Smooth muscle cell (in vitro differentiated cells): ENCODE measurements at regions not wholly inside any gene's neighbourhood (a gene's known extent, or its start where the extent isn't known, plus 50 kb on each side); places are given as distances from the start of the nearest gene placed in this dataset.
A peak's percentile ranks its signal among the peaks of the same experiment; 100 is the strongest.

Experiments used
- DNase-seq: peaks from one replicate; lab custom pipeline; 2025; ENCODE audit not compliant: unreplicated experiment; lab: John Stamatoyannopoulos, UW
- H2AFZ ChIP-seq: fragments of 200-600 bp; sonication (generic); 2 replicates; pipeline ENCODE4 v1.6.0; 2016; ENCODE audit warnings: antibody characterized with exemption, low read depth, mild to moderate bottlenecking
- H3F3A ChIP-seq: fragments of 200-600 bp; sonication (generic); 2 replicates; pipeline ENCODE4 v1.6.0; 2017; ENCODE audit warnings: antibody characterized with exemption, low read depth
- H3K27ac ChIP-seq: fragments of 200-600 bp; sonication (generic); 2 replicates; pipeline ENCODE4 v1.5.1; 2016; ENCODE audit warnings: low read depth, mild to moderate bottlenecking
- H3K27me3 ChIP-seq: fragments of 200-600 bp; sonication (generic); 2 replicates; pipeline ENCODE4 v1.6.1; 2016; ENCODE audit warnings: low read depth, mild to moderate bottlenecking
- H3K36me3 ChIP-seq: fragments of 200-600 bp; sonication (generic); 2 replicates; pipeline ENCODE4 v1.5.1; 2016; ENCODE audit warnings: low read depth
- H3K4me1 ChIP-seq: fragments of 200-600 bp; sonication (generic); 2 replicates; pipeline ENCODE4 v1.5.1; 2016; ENCODE audit warnings: low read depth
- H3K4me2 ChIP-seq: fragments of 200-600 bp; sonication (generic); 2 replicates; pipeline ENCODE4 v1.6.0; 2016; ENCODE audit warnings: mild to moderate bottlenecking
- H3K4me3 ChIP-seq: fragments of 200-600 bp; sonication (generic); 2 replicates; pipeline ENCODE4 v1.5.1; 2016; ENCODE audit warnings: mild to moderate bottlenecking
- H3K79me2 ChIP-seq: fragments of 200-600 bp; sonication (generic); 2 replicates; pipeline ENCODE4 v1.6.0; 2016; ENCODE audit warnings: low read depth, mild to moderate bottlenecking
- H3K9ac ChIP-seq: fragments of 200-600 bp; sonication (generic); 2 replicates; pipeline ENCODE4 v1.6.0; 2016; ENCODE audit warnings: low read depth
- H3K9me3 ChIP-seq: fragments of 200-600 bp; sonication (generic); replicated peaks from 2 replicates; pipeline ENCODE4 v1.5.1; 2016; ENCODE audit warnings: low read depth
- H4K20me1 ChIP-seq: fragments of 200-600 bp; sonication (generic); 2 replicates; pipeline ENCODE4 v1.6.0; 2016; ENCODE audit warnings: low read depth
- WGBS: methylation state at CpG from one replicate; pipeline ENCODE4 v1.1.7; 2016; ENCODE audit warnings: low lambda C conversion rate; 5-methylcytosine and 5-hydroxymethylcytosine counted together
- TF ChIP-seq, protein P1 (sequence below): fragments of 200-600 bp; sonication (generic); IDR thresholded peaks from 2 replicates; pipeline ENCODE4 v1.5.1; 2017; ENCODE audit warnings: borderline replicate concordance, mild to moderate bottlenecking, antibody characterized with exemption; ENCODE audit not compliant: insufficient read depth, poor library complexity, severe bottlenecking

DNA sequence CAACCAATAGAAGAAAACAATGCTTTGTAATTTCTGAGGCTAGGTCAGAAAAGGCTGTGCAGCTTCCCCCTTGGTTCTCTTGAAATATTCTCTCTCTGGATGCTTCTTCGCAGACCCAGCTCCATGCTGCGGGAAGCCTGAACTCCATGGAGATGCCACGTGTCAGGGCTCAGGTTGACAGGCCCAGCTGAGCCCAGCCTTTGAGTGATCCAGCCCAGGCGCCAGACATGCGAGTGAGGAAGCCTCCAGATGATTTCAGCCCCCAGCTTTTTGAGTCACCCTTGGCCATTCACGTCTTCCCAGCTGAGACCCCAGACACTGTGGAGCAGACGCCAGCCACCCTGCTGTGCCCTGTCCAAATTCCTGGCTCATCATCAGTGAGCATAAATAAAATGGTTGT lies 378.4 kb upstream of the NRP1 start:
- Histone ChIP-seq H3K27me3 (no peaks in the 10 kb centered on the region), H3K27ac (no peak overlapping the region), H3F3A (no peaks in the 10 kb centered on the region), H3K79me2 (no peaks in the 10 kb centered on the region), H3K4me3 (no peak overlapping the region), H3K4me1 (no peaks in the 10 kb centered on the region), H3K9me3 (no peaks in the 10 kb centered on the region), H2AFZ (peak overlapping the region; percentile 32), H3K9ac (no peak overlapping the region), H3K4me2 (no peak overlapping the region), H4K20me1 (no peaks in the 10 kb centered on the region), H3K36me3 (no peaks in the 10 kb centered on the region)
- 48% methylated on average over 7 of the region's 7 CpGs for WGBS
- TF ChIP-seq, protein P1, sequence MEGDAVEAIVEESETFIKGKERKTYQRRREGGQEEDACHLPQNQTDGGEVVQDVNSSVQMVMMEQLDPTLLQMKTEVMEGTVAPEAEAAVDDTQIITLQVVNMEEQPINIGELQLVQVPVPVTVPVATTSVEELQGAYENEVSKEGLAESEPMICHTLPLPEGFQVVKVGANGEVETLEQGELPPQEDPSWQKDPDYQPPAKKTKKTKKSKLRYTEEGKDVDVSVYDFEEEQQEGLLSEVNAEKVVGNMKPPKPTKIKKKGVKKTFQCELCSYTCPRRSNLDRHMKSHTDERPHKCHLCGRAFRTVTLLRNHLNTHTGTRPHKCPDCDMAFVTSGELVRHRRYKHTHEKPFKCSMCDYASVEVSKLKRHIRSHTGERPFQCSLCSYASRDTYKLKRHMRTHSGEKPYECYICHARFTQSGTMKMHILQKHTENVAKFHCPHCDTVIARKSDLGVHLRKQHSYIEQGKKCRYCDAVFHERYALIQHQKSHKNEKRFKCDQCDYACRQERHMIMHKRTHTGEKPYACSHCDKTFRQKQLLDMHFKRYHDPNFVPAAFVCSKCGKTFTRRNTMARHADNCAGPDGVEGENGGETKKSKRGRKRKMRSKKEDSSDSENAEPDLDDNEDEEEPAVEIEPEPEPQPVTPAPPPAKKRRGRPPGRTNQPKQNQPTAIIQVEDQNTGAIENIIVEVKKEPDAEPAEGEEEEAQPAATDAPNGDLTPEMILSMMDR: no peak
- DNase-seq: no peak

DNA sequence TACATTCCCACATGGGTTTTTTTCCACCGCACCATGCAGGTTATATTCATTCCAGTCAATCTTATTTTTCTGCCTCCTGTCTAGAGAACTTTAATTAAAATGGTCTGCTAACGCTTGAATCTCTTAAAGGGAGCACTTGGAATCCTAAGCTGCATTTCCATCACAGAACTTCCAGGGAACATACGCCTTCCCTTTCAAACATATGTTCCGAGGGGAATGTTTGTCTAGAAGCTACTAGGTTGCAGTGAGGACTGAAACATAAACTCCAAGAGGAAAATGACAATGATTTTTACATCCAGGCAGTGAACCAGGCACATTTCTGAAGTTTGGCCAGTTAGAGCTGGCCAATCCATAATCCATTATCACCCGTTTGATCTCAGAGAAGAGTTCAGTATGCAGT lies 375.5 kb upstream of the NRP1 start:
- 88% methylated on average over 5 of the region's 5 CpGs for WGBS
- no peak overlapping the region for H3K4me2 ChIP-seq

DNA sequence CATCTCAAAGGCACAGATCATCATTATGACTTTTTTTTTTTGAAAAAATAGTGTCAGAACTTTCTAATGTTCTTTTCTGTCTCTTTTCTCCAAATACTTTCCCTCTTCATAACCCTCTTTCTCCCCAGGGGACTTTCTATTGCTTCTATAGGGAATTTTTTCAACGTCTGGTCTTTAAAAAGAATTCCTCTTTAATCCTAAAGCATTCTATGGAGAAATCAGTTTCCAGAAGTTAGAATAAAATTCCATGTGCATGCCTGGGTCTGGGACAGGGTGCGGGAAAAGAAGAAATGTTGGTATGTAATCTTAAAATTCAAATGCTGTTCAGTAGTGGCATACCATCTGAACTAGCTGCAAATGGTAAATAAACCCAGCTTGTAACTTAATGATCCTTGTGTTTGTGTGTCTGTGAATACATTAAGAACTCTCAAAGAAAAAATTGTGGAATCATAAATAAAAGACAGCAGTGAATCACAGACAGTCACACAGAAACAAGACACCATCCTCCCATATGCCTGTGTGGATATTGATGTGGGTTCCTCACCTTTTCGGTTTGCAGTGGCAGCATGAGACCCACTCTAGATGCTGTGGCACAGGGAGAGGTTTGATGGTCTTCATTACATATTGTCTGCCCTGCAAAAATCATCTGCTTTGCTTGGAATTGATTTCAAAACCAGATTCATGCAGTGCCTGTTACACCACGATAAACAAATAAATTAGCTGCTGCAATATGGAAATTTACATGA lies 374.7 kb upstream of the NRP1 start:
- no peak overlapping the region for H3K4me3 ChIP-seq
- peak overlapping the region; percentile 42 for H3K27ac ChIP-seq
- TF ChIP-seq, protein P1: no peak
- H3K9me3 ChIP-seq: no peaks in the 10 kb centered on the region
- H3K9ac ChIP-seq: no peak overlapping the region
- DNase-seq: no peak
- H2AFZ ChIP-seq: peak overlapping the region; percentile 10
- H4K20me1 ChIP-seq: no peaks in the 10 kb centered on the region
- 47% methylated on average over 4 of the region's 4 CpGs for WGBS
- no peaks in the 10 kb centered on the region for H3K79me2 ChIP-seq
- peak overlapping the region; percentile 13 for H3K4me2 ChIP-seq
- peaks cover 2% of the 10 kb centered on the region for H3K4me1 ChIP-seq
- no peaks in the 10 kb centered on the region for H3K36me3 ChIP-seq
- no peaks in the 10 kb centered on the region for H3K27me3 ChIP-seq
- no peaks in the 10 kb centered on the region for H3F3A ChIP-seq

More for the DNA sequence above, 375.5 kb upstream of the NRP1 start:
- H3K4me1 ChIP-seq: no peaks in the 10 kb centered on the region
- H3K9me3 ChIP-seq: no peaks in the 10 kb centered on the region
- TF ChIP-seq, protein P1: no peak
- no peaks in the 10 kb centered on the region for H3K79me2 ChIP-seq
- H3K27me3 ChIP-seq: no peaks in the 10 kb centered on the region
- no peak overlapping the region for H3K27ac ChIP-seq
- H3K36me3 ChIP-seq: no peaks in the 10 kb centered on the region
- no peak overlapping the region for H3K4me3 ChIP-seq
- no peak for DNase-seq
- peak overlapping the region; percentile 4 for H2AFZ ChIP-seq
- no peaks in the 10 kb centered on the region for H4K20me1 ChIP-seq
- H3F3A ChIP-seq: no peaks in the 10 kb centered on the region
- no peak overlapping the region for H3K9ac ChIP-seq

DNA sequence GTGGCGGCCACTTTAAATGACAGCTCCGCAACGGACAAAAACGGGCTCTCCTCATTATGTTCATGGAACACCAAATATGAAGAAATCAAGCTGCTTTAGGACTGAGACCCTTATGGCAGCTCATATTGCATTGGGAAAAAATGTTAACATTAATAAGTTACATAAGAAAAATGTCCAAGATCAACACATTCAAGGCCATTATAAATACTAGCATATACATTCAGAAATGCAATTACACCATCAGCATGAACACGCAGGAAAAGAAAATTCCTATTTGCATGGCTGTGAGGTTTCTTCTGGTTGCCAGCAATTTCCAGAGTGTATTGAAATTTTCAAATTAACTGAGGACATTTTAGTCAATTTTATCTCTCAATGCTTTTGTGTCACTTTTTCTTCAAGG lies 374.1 kb upstream of the NRP1 start:
- H3K4me2 ChIP-seq: peak overlapping the region; percentile 13
- H3K4me1 ChIP-seq: peaks cover 8% of the 10 kb centered on the region
- DNase-seq: no peak
- no peaks in the 10 kb centered on the region for H3K27me3 ChIP-seq
- H3K36me3 ChIP-seq: no peaks in the 10 kb centered on the region
- TF ChIP-seq, protein P1: no peak
- H3K9ac ChIP-seq: no peak overlapping the region
- peak overlapping the region; percentile 42 for H3K27ac ChIP-seq
- no peak overlapping the region for H3K4me3 ChIP-seq
- WGBS: 92% methylated on average over 5 of the region's 5 CpGs
- H3K79me2 ChIP-seq: no peaks in the 10 kb centered on the region
- H3K9me3 ChIP-seq: no peaks in the 10 kb centered on the region
- H2AFZ ChIP-seq: no peak overlapping the region
- no peaks in the 10 kb centered on the region for H3F3A ChIP-seq
- H4K20me1 ChIP-seq: no peaks in the 10 kb centered on the region
